ENCODE measurements at regions not wholly inside any gene's neighbourhood (a gene's known extent, or its start where the extent isn't known, plus 50 kb on each side); places are given as distances from the start of the nearest gene placed in this dataset.
"Not testable (repeated sequence)": the region's sequence is repeated elsewhere in the genome, so short reads cannot be mapped to it uniquely, and the experiment has no call there.

DNA sequence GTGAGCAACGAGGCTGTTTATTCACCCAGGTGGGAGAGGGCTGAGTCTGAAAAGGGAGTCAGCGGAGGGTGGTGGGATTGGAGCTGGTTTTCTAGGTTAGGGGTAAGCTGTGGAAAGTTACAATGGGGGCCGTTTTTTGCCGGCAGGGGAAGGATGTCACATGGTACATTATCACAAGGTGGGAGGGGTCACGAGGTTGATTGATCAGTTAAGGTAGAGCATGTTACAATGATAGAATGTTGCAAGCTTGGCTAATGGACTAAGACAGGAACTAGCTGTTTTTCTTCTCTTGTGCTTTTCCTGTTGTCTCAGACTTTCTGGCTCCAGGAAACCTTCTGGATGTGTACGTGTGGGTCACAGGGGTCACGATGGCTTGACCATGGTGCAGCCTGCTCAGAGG, 536.3 kb upstream of the HTR2C start:
- intact Hi-C loops (cut with micrococcal nuclease; ENCODE audit: unreplicated experiment) = no loop called here

GRCh38 chrX:114046695-114047279, 537.1 kb upstream of the HTR2C start:
- H3K4me3 ChIP-seq (ENCODE audit: low read depth, low read length, poor library complexity, severe bottlenecking) = no peak overlapping the region
- no peaks in the 10 kb centered on the region for H3K79me2 ChIP-seq (ENCODE audit: insufficient read depth, low read depth, low read length)
- no peaks in the 10 kb centered on the region for H3K4me1 ChIP-seq (ENCODE audit: insufficient read depth, low read length, poor library complexity, severe bottlenecking)
- H2AFZ ChIP-seq (ENCODE audit: low read length) = no peak overlapping the region
- H3K36me3 ChIP-seq (ENCODE audit: insufficient read depth, low read length) = no peaks in the 10 kb centered on the region
- H3K9me2 ChIP-seq (ENCODE audit: insufficient read depth, low read length) = no peaks in the 10 kb centered on the region
- CTCF ChIA-PET (ENCODE audit: unreplicated experiment) = no interaction called here
- no peak for TF ChIP-seq EZH2phosphoT487 (IDR thresholded peaks at IDR 0.05; ENCODE audit: borderline replicate concordance, low read depth, low read length)
- TF ChIP-seq, protein P1, sequence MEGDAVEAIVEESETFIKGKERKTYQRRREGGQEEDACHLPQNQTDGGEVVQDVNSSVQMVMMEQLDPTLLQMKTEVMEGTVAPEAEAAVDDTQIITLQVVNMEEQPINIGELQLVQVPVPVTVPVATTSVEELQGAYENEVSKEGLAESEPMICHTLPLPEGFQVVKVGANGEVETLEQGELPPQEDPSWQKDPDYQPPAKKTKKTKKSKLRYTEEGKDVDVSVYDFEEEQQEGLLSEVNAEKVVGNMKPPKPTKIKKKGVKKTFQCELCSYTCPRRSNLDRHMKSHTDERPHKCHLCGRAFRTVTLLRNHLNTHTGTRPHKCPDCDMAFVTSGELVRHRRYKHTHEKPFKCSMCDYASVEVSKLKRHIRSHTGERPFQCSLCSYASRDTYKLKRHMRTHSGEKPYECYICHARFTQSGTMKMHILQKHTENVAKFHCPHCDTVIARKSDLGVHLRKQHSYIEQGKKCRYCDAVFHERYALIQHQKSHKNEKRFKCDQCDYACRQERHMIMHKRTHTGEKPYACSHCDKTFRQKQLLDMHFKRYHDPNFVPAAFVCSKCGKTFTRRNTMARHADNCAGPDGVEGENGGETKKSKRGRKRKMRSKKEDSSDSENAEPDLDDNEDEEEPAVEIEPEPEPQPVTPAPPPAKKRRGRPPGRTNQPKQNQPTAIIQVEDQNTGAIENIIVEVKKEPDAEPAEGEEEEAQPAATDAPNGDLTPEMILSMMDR (conservative IDR thresholded peaks at IDR 0.05; ENCODE audit: low read length) = no peak
- POLR2A ChIA-PET = interaction anchor here (0.7 kb wide), 1 partner anchor 1859 kb away, joined by 4 read pairs; no protein-coding TSS in a partner anchor
- intact Hi-C loops (cut with micrococcal nuclease; ENCODE audit: unreplicated experiment) = no loop called here
- H3K27ac ChIP-seq (ENCODE audit: low read depth, low read length, poor library complexity, severe bottlenecking) = no peak overlapping the region
- no peak for DNase-seq (ENCODE audit: low spot score)
- H3K9me3 ChIP-seq (ENCODE audit: low read length) = no peaks in the 10 kb centered on the region
- no peaks in the 10 kb centered on the region for H4K20me1 ChIP-seq (ENCODE audit: insufficient read depth, low read length)
- BruUV-seq (replicated peaks) = no TSS peak
- no peak overlapping the region for H3K4me2 ChIP-seq (ENCODE audit: low read length)

More for the DNA sequence above, 536.3 kb upstream of the HTR2C start:
- Histone ChIP-seq H2AFZ (ENCODE audit: low read length) (no peak overlapping the region), H4K20me1 (ENCODE audit: insufficient read depth, low read length) (no peaks in the 10 kb centered on the region), H3K9me3 (ENCODE audit: low read length) (no peaks in the 10 kb centered on the region), H3K4me3 (ENCODE audit: low read depth, low read length, poor library complexity, severe bottlenecking) (no peak overlapping the region), H3K36me3 (ENCODE audit: insufficient read depth, low read length) (no peaks in the 10 kb centered on the region), H3K4me1 (ENCODE audit: insufficient read depth, low read length, poor library complexity, severe bottlenecking) (no peaks in the 10 kb centered on the region), H3K4me2 (ENCODE audit: low read length) (no peak overlapping the region), H3K27ac (ENCODE audit: low read depth, low read length, poor library complexity, severe bottlenecking) (no peak overlapping the region), H3K9me2 (ENCODE audit: insufficient read depth, low read length) (no peaks in the 10 kb centered on the region), H3K79me2 (ENCODE audit: insufficient read depth, low read depth, low read length) (no peaks in the 10 kb centered on the region)
- CTCF ChIA-PET (ENCODE audit: unreplicated experiment) = no interaction called here
- DNase-seq (ENCODE audit: low spot score) = no peak
- POLR2A ChIA-PET = interaction anchor here (0.7 kb wide), 1 partner anchor 1859 kb away, joined by 4 read pairs; no protein-coding TSS in a partner anchor
- TF ChIP-seq, protein P1 (conservative IDR thresholded peaks at IDR 0.05; ENCODE audit: low read length) = no peak
- TF ChIP-seq EZH2phosphoT487 (IDR thresholded peaks at IDR 0.05; ENCODE audit: borderline replicate concordance, low read depth, low read length) = no peak
- BruUV-seq (replicated peaks) = no TSS peak

DNA sequence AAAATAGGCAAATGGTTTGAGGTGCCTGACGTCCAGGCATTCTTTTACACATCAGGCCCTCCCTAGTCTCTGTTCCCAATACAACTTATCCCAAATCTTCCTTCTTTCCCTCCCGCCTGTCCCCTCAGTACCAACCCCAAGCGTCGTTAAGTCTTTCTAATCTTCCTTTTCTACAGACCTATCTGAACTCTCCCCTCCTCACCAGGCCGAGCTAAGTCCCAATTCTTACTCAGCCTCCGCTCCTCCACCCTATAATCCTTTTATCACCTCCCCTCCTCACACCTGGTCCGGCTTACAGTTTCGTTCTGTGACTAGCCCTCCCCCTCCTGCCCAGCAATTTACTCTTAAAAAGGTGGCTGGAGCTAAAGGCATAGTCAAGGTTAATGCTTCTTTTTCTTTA, 542.4 kb upstream of the HTR2C start:
- H3K9me3 ChIP-seq (ENCODE audit: low read length); H3K9me2 ChIP-seq (ENCODE audit: insufficient read depth, low read length); H3K79me2 ChIP-seq (ENCODE audit: insufficient read depth, low read depth, low read length); H3K36me3 ChIP-seq (ENCODE audit: insufficient read depth, low read length); H3K4me3 ChIP-seq (ENCODE audit: low read depth, low read length, poor library complexity, severe bottlenecking); H3K27ac ChIP-seq (ENCODE audit: low read depth, low read length, poor library complexity, severe bottlenecking); H4K20me1 ChIP-seq (ENCODE audit: insufficient read depth, low read length); BruUV-seq (replicated peaks); POLR2A ChIA-PET; DNase-seq (ENCODE audit: low spot score); intact Hi-C loops (cut with micrococcal nuclease; ENCODE audit: unreplicated experiment); H2AFZ ChIP-seq (ENCODE audit: low read length); H3K4me1 ChIP-seq (ENCODE audit: insufficient read depth, low read length, poor library complexity, severe bottlenecking); CTCF ChIA-PET (ENCODE audit: unreplicated experiment); H3K4me2 ChIP-seq (ENCODE audit: low read length): not testable (repeated sequence)

GRCh38 chrX:114040661-114041269, 543.1 kb upstream of the HTR2C start:
- POLR2A ChIA-PET; H2AFZ ChIP-seq (ENCODE audit: low read length); H3K4me2 ChIP-seq (ENCODE audit: low read length); CTCF ChIA-PET (ENCODE audit: unreplicated experiment); H4K20me1 ChIP-seq (ENCODE audit: insufficient read depth, low read length); intact Hi-C loops (cut with micrococcal nuclease; ENCODE audit: unreplicated experiment); H3K79me2 ChIP-seq (ENCODE audit: insufficient read depth, low read depth, low read length); DNase-seq (ENCODE audit: low spot score); H3K4me1 ChIP-seq (ENCODE audit: insufficient read depth, low read length, poor library complexity, severe bottlenecking); BruUV-seq (replicated peaks); H3K4me3 ChIP-seq (ENCODE audit: low read depth, low read length, poor library complexity, severe bottlenecking); H3K36me3 ChIP-seq (ENCODE audit: insufficient read depth, low read length); H3K27ac ChIP-seq (ENCODE audit: low read depth, low read length, poor library complexity, severe bottlenecking); H3K9me2 ChIP-seq (ENCODE audit: insufficient read depth, low read length); H3K9me3 ChIP-seq (ENCODE audit: low read length): not testable (repeated sequence)

GRCh38 chrX:114040111-114040510, 543.8 kb upstream of the HTR2C start:
- H3K4me2 ChIP-seq (ENCODE audit: low read length); H3K4me1 ChIP-seq (ENCODE audit: insufficient read depth, low read length, poor library complexity, severe bottlenecking); H3K4me3 ChIP-seq (ENCODE audit: low read depth, low read length, poor library complexity, severe bottlenecking); H4K20me1 ChIP-seq (ENCODE audit: insufficient read depth, low read length); H3K36me3 ChIP-seq (ENCODE audit: insufficient read depth, low read length); H3K27ac ChIP-seq (ENCODE audit: low read depth, low read length, poor library complexity, severe bottlenecking); intact Hi-C loops (cut with micrococcal nuclease; ENCODE audit: unreplicated experiment); BruUV-seq (replicated peaks); H3K9me2 ChIP-seq (ENCODE audit: insufficient read depth, low read length); POLR2A ChIA-PET; H3K9me3 ChIP-seq (ENCODE audit: low read length); CTCF ChIA-PET (ENCODE audit: unreplicated experiment); H3K79me2 ChIP-seq (ENCODE audit: insufficient read depth, low read depth, low read length); DNase-seq (ENCODE audit: low spot score); H2AFZ ChIP-seq (ENCODE audit: low read length): not testable (repeated sequence)

Measured in OCI-LY7 (cell line).